ENCODE measurements at regions not wholly inside any gene's neighbourhood (a gene's known extent, or its start where the extent isn't known, plus 50 kb on each side); places are given as distances from the start of the nearest gene placed in this dataset.

DNA sequence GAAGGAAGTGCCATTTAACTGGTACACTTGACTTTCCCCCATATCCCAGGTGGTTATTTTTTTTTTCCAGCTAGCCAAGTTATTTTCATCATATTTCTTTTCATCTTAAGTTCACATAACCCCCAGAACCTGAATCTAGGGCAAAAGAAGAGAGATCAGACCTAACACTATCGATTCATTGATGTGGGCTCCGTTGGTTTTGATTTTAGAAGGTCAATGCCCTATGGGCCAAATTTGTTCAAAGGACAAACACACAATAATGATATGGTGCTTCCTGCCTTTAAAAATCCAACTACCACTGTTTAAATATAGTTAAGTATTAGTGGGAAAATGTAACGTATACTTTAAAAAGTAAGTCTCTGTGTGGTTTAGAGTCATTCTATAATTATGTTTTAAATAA is 665.7 kb downstream of the ZNF674 start:
- DNase-seq (ENCODE audit: low read depth, low spot score): no peak

DNA sequence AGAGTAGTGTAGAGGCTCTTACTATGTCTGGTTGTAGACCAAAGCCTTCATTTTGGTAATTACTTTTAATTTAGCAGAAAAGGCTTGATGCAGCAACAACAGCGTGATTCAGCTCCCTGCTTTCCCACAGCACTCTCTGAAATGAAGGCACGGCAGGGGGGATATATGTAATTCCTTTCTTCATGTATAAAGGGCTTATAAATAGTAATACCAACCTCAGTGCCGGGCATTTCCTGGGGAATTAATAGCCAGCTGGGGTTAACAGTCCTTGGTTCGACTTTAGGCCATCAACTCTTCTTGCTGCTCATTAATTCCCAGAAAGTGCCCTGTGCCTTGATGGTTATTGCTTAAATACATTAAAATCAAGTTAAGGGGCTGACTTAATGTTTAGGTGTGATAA is 669.0 kb downstream of the ZNF674 start:
- no peak for DNase-seq (ENCODE audit: low read depth, low spot score)

DNA sequence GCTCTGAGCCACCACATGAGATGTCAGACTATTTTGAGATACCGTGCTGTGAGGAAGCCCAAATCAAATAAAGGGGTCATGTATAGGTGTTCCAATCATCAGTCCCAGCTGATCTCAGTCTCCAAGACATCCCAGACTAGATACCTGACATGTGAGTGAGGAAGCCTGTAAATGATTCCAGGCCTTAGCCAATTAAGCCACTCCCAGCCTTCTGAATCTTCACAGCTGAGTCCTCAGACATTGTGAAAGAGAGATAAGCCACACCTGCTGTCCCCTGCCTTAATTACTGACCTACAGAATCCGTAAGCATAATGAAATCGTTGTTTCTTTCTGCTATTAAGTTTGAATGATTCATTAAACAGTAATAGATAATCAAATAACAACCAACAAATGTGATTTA is 671.4 kb downstream of the ZNF674 start:
- DNase-seq (ENCODE audit: low read depth, low spot score): no peak

DNA sequence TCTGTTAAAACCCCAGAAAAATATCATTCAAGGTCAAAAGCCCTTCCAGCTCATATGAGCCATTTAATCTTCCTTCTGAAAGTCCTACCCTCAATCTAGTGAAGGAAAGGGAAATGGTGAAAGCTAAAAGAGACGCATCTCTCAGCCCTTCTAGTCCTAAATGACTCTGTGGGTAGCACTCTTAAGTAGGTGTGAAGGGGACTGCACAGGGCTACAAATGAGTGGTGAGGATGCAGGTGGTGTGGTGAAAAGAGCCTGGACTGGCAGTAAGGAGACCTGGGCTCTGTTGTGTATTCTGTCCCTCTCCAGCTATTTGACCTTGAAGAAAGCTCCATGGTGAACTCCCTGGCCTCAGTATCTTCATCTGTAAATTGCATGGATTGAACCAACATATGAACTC is 671.8 kb upstream of the DIPK2B start:
- DNase-seq (ENCODE audit: low read depth, low spot score): no peak

DNA sequence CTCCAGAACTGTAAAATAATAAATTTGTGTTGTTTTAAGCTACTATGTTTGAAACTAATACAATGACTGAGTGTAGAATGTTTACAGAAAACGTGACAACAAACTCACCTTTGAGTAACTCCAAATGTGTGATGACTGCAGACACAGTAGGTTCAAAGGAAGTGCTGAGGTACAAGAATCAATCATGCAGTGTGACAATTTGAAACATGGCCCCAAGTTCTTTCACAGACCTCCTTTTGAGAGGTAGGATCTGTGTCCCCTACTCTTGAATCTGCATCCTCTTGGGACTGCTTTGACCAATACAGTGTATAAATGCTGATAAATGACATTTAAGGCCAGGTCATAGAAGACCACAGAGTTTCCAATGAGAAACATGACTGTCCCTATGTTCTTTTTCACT is 667.7 kb upstream of the DIPK2B start:
- DNase-seq (ENCODE audit: low read depth, low spot score): no peak

DNA sequence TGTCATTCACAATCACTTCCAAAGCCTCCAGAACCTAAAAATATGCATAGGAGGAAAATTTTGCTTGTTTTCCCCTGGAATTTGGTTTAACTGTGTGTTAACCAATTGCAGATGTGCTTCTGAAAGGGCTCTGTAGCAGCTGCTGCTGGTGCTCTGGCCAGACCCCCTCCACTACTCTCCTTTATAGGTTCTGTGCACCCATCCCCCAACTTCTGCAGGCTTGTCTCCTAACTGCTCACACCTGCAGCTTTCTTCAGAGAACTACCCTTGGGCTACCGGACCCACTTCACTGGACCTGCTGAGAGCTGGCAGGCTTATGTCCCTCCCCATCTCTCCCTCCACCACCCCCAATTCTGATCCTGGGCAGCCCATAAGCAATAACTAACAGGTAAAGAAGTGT is 662.1 kb upstream of the DIPK2B start:
- DNase-seq (ENCODE audit: low read depth, low spot score): no peak

DNA sequence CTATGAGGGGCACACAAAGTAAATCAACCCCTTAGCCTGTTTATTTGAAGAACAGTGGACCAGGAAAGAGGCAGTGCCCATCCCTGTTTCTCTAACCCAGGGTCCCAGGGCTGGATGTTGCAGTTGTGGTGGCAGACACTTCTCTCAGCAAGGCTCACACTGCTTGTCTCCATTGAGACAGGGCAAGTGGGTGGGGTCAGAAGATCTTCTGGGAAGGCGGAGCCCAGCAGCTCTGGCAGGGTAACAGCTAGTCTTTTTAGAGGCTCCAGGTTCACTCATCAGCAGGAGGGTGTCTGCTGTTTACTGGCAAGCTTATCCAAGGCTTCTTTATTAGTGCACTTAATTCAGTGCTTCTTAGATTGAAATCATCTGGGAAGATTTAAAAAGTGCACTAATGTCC is 659.8 kb upstream of the DIPK2B start:
- DNase-seq (ENCODE audit: low read depth, low spot score): no peak

DNA sequence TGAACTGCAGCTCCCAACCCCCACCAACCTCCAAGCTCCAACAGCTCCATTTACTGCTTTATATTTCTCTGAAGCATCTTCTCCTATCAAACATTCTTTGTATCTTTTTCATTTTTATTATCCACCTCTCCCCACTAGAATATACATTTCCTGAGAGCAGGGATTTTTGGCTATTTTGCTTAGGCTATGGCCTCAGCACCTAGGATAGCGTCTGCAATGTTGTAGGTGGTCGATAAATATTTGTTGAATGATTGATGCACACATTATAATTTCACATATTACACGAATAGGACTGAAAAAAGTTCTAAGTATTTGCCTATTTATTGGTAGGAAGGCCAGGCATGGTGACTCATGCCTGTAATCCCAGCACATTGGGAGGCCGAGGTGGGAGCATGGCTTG is 658.7 kb upstream of the DIPK2B start:
- DNase-seq (ENCODE audit: low read depth, low spot score): no peak

DNA sequence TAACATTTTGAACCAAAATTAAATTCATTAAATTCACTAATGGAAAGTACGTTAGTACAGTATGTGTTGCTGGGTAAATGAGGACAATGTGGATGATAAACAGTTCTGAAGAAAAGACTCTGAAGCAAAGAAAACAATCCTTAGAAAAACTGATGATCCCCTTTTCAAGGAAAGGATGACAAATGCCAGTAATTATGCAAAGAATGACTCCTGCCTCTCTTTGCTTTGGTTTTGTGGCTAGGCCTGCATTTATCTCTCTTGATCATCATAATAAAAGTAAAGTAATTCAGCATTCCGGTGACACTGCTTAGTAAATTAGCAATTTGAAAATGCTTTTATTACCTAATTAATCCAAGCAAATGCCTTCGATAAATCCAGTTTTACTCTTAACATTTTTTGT is 652.2 kb upstream of the DIPK2B start:
- DNase-seq (ENCODE audit: low read depth, low spot score): no peak

DNA sequence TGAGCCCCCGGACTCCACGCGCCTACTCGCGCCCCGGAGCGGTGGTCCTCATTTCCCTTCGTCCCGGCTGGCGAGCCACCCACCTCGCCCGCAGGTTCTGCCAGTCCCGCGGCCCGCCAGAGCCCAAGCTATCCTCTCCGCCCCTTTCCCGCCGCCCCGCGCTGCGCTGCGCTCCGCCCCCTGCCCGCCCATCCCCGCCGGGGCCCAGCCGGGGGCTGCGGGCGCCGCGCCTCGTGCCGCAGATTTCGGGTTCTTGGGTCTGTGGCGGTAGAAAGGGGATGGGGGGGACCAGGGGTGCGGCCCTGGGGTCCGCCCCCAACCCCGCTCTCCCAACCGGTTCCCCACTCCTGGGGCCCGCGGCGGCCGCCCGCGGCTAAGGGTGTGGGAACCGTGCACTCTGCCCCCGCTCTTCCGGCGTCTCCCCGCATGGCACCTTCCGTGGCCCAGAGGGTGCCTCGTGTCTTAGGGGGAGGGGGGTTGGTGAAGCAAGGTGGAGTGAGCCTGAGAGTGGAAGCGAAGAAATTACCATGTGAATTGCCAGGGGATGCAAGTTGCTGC is 650.8 kb upstream of the DIPK2B start:
- no peak for DNase-seq (ENCODE audit: low read depth, low spot score)

DNA sequence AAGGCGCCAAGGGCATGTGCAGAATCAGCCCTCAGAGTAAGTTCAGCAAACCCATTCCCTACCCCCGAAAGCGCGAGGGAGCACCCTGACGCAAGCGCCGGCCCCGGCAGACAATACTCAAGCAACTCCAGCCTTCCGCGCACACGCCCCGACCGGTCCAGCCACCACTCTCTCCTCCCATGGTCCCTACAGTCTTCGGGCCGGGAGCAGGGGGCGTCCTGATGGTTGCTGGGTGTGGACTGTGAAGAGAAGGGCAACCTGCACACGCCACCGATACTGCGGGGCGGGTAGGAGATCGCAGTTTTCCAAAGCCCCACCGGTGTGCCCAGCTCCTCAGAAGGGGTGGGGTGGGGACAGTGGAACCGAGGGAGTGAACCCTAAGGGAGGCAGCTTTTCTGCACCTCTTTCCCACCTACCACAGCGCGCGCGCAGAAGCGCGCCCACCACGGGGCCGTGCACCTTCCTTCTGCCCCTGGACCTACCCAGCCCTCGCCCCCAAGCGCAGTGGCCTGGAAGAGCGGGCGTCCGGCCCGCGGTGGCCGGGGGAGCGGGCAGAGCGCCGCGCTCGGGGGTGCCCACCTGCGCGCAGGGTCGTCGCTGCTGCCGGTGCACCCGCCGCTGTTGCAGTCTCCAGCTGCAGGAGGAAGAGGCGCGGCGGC is 650.2 kb upstream of the DIPK2B start:
- DNase-seq (ENCODE audit: low read depth, low spot score): no peak

DNA sequence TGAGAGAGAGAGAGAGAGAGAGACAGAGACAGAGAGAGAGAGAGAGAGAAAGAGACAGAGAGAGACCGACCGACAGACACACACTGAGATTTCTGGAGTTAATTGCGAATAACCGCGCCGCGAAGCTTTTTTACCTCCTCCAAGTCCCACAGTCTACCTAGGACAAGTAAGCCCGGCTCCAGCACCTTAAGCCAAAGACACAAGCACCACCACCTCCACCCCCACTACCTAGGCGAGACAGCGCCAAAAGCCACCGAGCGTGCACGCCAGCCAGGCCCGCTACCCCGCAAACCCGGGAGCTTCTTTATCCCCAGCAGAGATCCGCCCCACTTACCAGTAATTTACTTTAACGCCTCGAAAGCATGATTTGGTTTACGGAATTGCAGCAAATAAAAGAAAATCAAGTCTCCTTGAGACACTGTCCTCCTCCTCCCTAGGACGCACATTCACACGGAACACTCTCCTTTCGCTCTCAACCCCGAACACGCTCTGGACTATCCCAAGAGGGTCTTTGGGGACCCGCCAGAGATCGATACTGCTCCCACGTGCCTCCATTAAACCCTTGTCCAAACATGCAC is 649.6 kb upstream of the DIPK2B start:
- DNase-seq (ENCODE audit: low read depth, low spot score): no peak

DNA sequence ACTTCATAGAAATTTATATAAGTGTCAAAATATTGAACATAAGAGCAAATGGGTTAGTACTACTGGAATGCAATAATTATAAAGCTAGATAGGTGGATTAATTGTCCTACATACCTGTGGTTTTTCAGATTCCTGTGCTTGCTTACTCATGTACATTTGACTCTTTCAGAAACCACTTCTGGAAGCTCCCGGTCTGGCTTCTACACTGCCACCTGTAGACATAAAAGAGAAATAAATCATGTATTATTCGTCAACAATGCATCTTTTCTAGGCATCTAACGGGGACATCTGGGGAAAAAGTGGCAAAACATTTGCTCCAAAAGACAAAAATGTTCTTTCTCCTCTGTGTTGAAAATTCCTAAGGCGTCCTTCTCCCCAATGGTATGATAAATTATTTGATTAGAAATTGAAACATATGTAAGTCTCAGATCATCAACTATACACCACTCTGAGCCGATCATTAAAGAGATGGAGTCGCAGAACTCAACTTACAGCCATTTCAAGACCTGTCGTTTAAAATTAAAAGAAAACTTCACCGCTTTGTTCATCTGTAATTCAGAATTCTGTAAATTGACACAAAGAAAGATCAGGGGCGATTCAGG is 648.7 kb upstream of the DIPK2B start:
- DNase-seq (ENCODE audit: low read depth, low spot score): no peak

DNA sequence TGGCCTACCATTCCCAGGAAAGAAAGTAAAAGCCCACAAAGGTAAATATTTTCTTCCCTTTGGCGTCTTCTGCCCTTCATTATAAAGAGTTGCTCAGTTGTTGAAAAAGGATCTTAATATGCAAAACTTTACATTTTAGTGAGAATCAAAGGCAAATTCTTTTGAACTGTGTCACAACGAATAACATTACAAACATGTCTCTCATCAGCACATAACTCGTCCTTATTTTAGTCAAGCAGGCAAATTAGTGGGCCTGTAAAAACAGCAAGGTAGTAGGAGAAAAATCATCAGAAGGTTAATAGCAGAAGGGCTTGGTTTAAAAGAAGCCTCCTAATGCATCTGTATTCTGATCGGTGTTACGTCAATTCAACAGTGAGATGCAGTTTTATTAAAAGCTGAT is 647.3 kb upstream of the DIPK2B start:
- DNase-seq (ENCODE audit: low read depth, low spot score): no peak

DNA sequence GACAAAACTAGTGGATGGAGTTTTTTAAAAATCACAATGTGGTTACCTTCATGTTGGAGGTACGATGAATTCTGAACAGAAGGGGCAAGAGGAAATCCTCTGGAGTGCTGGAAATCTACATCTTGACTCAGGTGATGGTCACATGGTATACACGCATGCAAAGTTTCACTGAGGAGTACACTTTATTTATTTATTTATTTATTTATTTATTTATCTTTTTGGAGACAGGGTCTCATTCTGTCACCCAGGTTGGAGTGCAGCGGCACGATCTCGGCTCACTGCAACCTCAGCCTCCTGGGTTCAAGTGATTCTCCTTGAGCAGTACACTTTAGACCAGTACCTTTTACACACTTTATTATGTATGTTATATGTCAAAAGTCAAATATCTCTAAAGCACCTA is 645.7 kb upstream of the DIPK2B start:
- no peak for DNase-seq (ENCODE audit: low read depth, low spot score)

DNA sequence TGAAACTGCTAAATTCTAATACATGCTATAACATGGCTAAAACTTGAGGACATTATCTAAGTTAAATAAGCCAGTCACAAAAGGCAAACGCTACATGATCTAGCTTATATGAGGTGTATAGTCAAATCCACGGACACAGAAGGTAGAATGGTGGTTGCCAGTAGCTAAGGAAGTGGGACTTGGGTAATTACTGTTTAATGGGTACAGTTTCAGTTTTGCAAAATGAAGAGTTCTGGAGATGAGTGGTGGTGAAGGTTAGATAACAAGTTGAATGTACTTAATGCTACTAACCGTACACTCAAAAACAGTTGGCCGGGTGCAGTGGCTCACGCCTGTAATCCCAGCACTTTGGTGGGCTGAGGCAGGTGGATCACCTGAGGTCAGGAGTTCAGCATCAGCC is 644.5 kb upstream of the DIPK2B start:
- DNase-seq (ENCODE audit: low read depth, low spot score): no peak

DNA sequence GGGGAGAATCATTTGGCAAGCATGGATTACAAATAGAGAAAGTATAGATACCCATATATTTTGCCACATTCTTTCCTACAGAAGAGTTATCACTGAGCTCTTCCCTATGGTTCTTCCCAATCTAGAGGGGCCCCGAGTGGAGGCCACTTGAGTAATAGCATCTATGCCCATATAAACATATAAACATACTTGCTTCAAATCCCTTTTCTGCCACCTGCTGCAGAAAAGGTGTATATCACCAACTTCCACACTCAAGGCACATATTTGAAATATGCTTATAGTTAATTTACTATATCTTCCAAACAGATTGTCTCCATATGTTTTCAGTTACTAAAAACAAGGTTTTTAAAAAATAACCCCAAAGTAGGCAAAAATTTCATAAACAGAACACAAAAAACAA is 642.8 kb upstream of the DIPK2B start:
- DNase-seq (ENCODE audit: low read depth, low spot score): no peak

DNA sequence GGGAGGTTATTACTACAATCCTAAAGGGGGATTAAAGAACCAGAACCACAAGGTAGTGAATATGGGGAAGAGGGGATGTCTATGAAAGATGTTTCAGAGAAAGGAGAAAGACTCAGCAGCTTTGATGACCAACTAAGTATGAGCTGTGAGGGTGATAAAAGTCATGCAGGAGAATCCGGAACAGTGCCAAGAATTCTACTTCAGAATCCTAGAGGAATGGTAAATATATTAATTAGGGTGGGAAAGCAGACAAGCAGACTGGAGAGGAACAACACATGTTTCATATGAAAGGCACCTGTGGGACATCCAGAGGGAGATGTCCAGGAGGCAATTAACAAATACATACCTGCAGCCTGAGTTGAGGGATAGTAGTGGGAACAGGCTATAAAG is 642.2 kb upstream of the DIPK2B start:
- no peak for DNase-seq (ENCODE audit: low read depth, low spot score)

DNA sequence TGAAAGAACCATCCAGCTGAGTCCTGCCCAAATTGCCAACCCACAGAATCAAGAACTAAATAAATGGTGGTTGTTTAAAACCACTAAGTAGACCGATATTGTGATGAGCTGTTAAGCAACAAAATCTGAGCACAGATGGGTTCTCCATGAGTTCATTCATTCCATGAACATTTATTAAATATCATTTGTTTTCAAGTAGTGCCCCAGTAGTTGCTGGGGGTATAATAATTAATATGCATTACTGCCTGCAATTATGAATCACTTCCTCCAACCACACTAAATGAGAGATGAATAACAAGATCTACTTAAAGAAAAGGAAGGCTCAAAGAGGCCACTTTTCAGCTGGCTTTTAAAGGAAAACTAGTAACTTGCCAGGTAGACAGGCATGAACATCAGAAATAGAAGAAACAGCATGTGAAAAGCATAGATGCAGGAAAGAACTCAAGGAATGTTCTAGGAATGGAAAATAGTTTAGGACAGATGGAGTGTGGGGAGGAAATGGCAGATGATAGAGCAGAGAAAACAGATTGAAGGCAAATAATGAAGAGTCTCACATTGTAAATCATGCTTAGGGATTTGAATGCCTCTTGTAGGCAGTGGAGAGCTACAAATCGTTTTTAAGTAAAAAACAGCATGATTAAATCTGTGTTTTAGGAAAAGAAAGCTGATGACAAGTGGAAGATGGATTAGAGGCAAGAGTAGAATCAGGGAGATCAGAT is 641.7 kb upstream of the DIPK2B start:
- no peak for DNase-seq (ENCODE audit: low read depth, low spot score)

DNA sequence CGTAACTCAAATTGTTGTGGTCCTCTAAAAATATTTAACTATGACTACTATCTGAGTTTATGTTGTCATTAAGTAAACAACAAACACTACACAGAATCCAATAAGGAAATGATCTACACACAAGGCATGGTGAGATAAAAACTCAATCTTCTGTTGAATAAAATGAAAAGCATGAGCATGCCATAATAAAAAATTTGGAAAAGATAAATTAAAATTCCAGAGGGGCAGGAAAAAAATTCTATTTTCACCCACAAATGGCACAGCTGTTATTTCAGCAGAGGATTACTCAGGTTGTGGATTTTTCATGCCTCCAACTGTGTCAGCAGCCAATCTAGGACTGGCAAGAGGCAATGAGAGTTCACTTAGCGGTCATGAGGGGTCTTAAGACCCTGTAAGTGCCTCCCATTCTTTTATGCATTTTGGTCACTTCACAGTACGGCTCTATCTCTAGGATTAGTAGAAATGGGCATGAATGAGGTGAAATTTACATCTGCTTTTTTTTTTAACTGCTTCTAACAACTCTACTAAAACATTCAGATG is 639.8 kb upstream of the DIPK2B start:
- DNase-seq (ENCODE audit: low read depth, low spot score): no peak

DNA sequence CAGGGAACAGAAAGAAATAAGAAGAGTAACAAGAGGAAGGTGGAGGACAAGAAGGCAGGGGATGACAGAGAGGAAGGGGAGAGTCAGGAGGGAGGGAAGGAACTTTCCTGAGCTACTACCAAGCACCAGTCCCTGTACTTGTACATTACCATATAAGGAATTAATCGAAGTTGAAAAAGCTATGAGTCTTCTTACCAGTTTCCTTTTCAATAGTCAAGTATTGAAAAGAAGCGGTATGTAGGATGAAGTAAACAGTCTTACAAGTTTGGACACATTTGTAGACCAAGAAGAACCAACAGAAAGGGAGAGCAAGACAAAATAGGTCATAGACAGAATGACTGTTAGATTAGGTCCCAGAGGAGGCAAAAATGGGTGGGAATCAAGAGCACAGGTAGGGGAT is 629.7 kb upstream of the DIPK2B start:
- no peak for DNase-seq (ENCODE audit: low read depth, low spot score)

DNA sequence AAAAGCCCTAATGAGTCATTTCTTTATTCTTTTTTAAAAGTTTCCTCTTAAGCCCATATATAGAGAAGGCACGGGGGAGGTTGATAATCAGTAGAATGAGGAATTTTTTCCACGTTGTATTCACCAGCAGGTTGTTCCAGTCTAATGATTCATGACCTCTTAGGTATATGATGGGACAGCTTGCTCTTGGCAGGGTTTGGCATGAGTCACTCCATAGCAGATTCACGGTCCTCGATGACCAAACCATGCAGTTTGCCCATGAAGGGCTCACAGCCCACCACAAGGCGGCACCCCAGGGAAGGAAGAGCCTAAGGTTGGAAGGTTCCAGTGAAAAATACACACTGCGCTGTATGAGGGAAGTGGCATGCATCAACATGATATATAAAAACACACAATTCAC is 623.8 kb upstream of the DIPK2B start:
- peak; percentile 55 for DNase-seq (ENCODE audit: low read depth, low spot score)

Measured in brain pericyte (primary cell).